AG10803 (cell line): ENCODE measurements at regions not wholly inside any gene's neighbourhood (a gene's known extent, or its start where the extent isn't known, plus 50 kb on each side); places are given as distances from the start of the nearest gene placed in this dataset.

Source experiments
- DNase-seq: peaks from one replicate; pipeline ENCODE4 v3.0.0; 2010; ENCODE audit warnings: low read depth
- H3K4me3 ChIP-seq: 2 replicates; pipeline ENCODE4 v1.5.1; 2011; ENCODE audit warnings: mild to moderate bottlenecking, low read length, control low read depth
- TF ChIP-seq, protein P1 (sequence below): conservative IDR thresholded peaks from 2 replicates; pipeline ENCODE4 v1.5.1; 2011; ENCODE audit warnings: mild to moderate bottlenecking, low read length, control low read depth, inconsistent platforms

DNA sequence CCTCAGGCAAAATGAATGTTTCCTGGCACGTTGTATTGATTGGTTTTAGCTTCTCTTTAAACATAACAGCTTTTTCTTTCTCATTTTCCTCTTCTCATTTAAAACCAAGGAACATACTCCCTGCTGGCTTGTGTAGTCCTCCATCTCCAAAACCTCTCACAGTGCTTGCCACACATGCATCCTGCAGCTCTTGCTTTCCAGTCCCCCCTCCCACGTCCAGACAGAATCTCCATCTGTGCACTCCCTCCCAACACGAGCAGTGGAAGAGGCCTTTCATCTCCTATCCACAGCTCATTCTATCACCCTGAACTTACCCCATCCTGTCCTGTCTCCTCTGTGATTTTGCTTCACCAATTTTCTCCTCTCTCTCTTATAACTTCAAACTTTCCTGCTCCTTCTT is 99.6 kb upstream of the THSD7B start:
- TF ChIP-seq, protein P1, sequence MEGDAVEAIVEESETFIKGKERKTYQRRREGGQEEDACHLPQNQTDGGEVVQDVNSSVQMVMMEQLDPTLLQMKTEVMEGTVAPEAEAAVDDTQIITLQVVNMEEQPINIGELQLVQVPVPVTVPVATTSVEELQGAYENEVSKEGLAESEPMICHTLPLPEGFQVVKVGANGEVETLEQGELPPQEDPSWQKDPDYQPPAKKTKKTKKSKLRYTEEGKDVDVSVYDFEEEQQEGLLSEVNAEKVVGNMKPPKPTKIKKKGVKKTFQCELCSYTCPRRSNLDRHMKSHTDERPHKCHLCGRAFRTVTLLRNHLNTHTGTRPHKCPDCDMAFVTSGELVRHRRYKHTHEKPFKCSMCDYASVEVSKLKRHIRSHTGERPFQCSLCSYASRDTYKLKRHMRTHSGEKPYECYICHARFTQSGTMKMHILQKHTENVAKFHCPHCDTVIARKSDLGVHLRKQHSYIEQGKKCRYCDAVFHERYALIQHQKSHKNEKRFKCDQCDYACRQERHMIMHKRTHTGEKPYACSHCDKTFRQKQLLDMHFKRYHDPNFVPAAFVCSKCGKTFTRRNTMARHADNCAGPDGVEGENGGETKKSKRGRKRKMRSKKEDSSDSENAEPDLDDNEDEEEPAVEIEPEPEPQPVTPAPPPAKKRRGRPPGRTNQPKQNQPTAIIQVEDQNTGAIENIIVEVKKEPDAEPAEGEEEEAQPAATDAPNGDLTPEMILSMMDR, result no peak
- H3K4me3 ChIP-seq, result no peak overlapping the region
- no peak for DNase-seq

DNA sequence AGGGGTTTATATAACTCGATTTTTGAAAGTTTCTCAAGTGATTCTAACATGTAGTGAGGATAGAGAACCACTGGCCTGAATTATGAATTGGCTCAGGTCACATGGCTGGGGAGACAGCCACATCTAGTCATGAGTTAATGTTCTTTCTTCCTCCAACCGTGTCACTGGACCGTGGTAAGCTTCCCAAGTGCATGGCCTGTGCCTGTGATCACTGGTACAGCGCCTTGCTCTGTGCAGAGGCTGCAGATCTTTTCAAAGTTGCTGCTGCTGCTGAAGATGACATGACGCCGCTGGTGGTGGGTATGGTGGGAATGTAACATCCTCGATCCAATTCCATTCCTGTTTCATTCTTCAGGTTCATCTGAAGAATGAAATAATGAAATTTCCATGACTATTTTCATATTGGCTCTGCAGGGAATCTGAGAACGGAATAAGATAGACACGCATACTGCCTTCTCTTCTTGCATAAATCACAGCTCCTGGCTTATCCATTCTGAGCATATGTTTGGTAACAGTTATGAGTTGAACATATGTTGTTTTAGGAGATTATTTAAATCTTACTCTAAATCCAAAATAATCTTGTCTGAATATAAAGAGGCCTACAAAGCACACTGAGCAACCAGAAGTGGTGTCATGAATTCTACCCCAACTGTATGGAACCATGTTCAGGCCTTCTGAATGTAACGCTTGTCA is 100.5 kb upstream of the THSD7B start:
- TF ChIP-seq, protein P1, result no peak
- DNase-seq, result no peak
- no peak overlapping the region for H3K4me3 ChIP-seq

DNA sequence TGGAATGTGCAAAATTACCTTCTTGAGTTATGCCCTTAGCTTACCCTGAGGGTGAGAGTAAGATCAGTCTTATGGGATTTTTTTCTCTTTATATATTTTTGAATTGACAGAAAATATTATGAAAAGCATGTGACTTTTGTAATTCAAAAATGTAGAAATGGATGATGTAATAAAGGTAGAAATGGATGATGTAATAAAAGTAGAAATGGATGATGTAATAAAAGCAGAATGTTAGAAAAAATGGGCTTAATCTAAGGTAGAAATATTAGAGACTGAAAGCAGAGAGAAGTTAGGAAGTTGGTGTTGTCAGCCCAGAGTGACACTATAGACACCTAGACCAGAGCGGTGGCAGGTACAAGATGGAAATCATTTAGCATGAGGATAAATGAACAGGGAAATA is 107.1 kb upstream of the THSD7B start:
- no peak for DNase-seq
- H3K4me3 ChIP-seq, result no peak overlapping the region
- TF ChIP-seq, protein P1, result no peak

DNA sequence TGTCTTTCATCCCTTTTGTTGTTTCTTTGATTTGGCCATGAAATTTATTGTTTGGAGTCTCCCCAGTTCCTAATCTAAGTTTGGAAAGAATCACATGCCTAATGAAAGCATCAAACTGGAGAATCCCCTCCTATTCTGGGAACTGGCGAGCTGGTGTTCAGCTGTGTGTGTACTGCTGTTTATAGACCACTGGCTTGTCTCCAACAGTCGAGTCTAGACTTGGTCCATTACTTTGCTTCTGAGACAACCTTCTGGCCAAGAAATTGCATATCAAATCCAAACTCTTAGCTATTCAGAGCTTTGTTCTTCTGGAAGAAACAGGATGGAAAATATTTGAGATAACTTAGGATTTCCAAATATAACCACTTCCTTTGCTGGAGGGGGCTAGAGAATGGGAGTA is 111.5 kb upstream of the THSD7B start:
- H3K4me3 ChIP-seq, result no peak overlapping the region
- no peak for DNase-seq
- TF ChIP-seq, protein P1, result no peak

DNA sequence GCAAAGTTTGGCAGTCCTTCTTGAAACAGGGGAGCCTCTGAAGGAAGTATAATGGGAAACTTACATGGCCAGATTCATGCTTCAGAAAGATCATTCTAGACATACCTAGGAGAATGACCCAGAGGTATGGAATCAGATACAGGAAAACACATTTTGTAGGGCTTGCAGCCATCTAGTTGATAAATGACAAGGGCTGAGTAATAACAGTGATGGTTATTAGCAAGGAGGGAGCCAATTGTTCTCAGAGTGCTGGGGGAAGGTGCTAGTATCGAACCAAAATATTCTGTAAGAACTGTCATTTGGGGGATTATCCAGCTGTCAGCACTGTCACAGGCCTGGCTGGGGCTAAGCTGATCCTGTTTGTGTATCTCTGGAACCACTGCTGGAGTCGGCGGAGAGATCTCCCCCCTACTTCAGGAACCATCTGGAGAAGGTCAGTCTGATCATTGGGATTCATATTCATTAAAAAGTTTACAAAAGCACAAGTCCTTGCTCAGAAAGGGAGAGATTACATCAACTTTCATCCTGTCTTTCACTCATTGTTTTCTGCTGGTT is 113.8 kb upstream of the THSD7B start:
- no peak for DNase-seq
- TF ChIP-seq, protein P1, result no peak
- H3K4me3 ChIP-seq, result no peak overlapping the region

DNA sequence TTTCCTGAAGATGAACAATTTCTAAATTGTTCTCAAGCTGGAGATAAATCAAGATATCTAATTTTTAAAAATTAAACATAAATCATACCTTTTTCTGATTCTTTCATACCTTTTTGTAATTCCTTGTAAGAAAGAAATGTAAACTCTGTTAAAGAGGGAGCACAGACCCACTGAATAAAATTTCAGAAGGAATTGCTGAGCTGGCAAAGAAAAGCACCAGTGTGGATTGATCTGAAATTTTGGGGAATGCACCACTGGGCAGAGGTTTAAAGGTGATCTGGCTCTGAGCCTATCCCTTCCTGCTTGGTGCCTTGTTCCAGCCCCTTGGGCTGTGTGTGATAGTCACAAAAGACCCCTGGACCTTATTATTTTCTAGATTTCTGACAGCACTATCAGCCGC is 118.3 kb upstream of the THSD7B start:
- no peak for DNase-seq
- TF ChIP-seq, protein P1, result no peak
- no peak overlapping the region for H3K4me3 ChIP-seq

DNA sequence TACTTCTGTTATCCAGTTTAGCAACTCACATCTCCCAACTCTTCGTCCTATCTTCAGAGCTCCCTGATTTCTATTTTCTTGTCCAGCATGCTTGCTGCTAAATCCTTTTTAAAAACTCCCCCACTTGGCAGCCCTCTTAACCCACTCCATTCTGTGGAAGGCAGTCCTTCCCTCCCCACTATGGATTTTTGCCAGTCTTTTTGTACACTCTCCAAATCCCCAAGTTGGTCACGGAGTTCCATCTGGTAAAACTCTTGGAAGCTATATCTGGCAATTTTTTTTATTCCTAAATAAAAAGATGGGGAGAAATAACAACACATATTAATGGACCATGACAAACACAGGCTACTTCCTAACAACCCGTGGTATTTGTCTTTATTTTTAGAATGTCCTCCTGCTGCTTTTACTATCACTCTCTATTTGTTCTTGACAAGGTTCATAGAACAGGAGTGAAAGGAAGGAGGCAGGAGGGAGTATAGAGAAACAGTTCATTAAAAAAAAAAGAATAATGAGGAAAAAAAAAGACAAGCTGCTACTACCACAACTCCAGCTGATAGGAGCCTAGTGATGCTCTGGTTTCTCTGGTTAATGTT is 120.0 kb upstream of the THSD7B start:
- no peak for DNase-seq
- H3K4me3 ChIP-seq, result no peak overlapping the region
- TF ChIP-seq, protein P1, result no peak
